OCI-LY1 (cell line): ENCODE measurements at regions not wholly inside any gene's neighbourhood (a gene's known extent, or its start where the extent isn't known, plus 50 kb on each side); places are given as distances from the start of the nearest gene placed in this dataset.

Source experiments
- H2AFZ ChIP-seq: fragments of 200-600 bp; sonication (generic), shearing (Covaris generic); 2 replicates; pipeline ENCODE4 v1.6.0; 2014; ENCODE audit warnings: antibody characterized with exemption, mild to moderate bottlenecking, low read length
- H3F3A ChIP-seq: fragments of 200-600 bp; sonication (generic), shearing (Covaris generic); 2 replicates; pipeline ENCODE4 v1.6.0; 2014; ENCODE audit warnings: mild to moderate bottlenecking, antibody characterized with exemption, low read length, moderate library complexity; ENCODE audit not compliant: insufficient read depth
- H3K27ac ChIP-seq: fragments of 200-600 bp; sonication (generic); 2 replicates; pipeline ENCODE4 v1.5.1; 2014; ENCODE audit warnings: low read length, mixed run types, mild to moderate bottlenecking, low read depth; ENCODE audit not compliant: poor library complexity, severe bottlenecking
- H3K27me3 ChIP-seq: fragments of 200-600 bp; sonication (generic); 2 replicates; pipeline ENCODE4 v1.6.0; 2014; ENCODE audit warnings: antibody characterized with exemption, mild to moderate bottlenecking, low read length, moderate library complexity; ENCODE audit not compliant: insufficient read depth
- H3K36me3 ChIP-seq: fragments of 200-600 bp; sonication (generic); 2 replicates; pipeline ENCODE4 v1.6.1; 2014; ENCODE audit warnings: mild to moderate bottlenecking, antibody characterized with exemption, low read length, moderate library complexity, mixed read lengths; ENCODE audit not compliant: insufficient read depth
- H3K4me1 ChIP-seq: fragments of 200-600 bp; sonication (generic); 2 replicates; pipeline ENCODE4 v1.5.1; 2014; ENCODE audit warnings: mild to moderate bottlenecking, low read length, moderate library complexity; ENCODE audit not compliant: insufficient read depth, severe bottlenecking
- H3K4me2 ChIP-seq: fragments of 200-600 bp; sonication (generic), shearing (Covaris generic); 2 replicates; pipeline ENCODE4 v1.6.1; 2014; ENCODE audit warnings: low read length
- H3K4me3 ChIP-seq: fragments of 200-600 bp; sonication (generic); 2 replicates; pipeline ENCODE4 v1.5.1; 2014; ENCODE audit warnings: low read length, low read depth, mild to moderate bottlenecking, mixed read lengths; ENCODE audit not compliant: poor library complexity, severe bottlenecking
- H3K79me2 ChIP-seq: fragments of 200-600 bp; shearing (Covaris generic); 2 replicates; pipeline ENCODE4 v1.6.1; 2016; ENCODE audit warnings: mixed run types, low read length, mixed read lengths; ENCODE audit not compliant: insufficient read depth
- H3K9ac ChIP-seq: fragments of 200-600 bp; sonication (generic), shearing (Covaris generic); 2 replicates; pipeline ENCODE4 v1.6.1; 2014; ENCODE audit warnings: mild to moderate bottlenecking, low read length, mixed read lengths
- H3K9me2 ChIP-seq: fragments of 200-600 bp; sonication (generic), shearing (Covaris generic); 2 replicates; pipeline ENCODE4 v1.6.1; 2014; ENCODE audit warnings: low read depth, mild to moderate bottlenecking, low read length, mixed read lengths
- H3K9me3 ChIP-seq: fragments of 200-600 bp; shearing (Covaris generic); 2 replicates; pipeline ENCODE4 v1.6.1; 2014; ENCODE audit warnings: low read length, mixed read lengths
- H4K20me1 ChIP-seq: fragments of 200-600 bp; sonication (generic), shearing (Covaris generic); 2 replicates; pipeline ENCODE4 v1.6.0; 2016; ENCODE audit warnings: mild to moderate bottlenecking, low read length; ENCODE audit not compliant: insufficient read depth
- CTCF ChIP-seq: fragments of 200-600 bp; sonication (generic), shearing (Covaris generic); IDR thresholded peaks from 2 replicates; pipeline ENCODE4 v1.5.1; 2017; ENCODE audit warnings: mild to moderate bottlenecking, antibody characterized with exemption, low read length, moderate library complexity, mixed read lengths
- EZH2 ChIP-seq: fragments of 200-600 bp; sonication (generic), shearing (Covaris generic); IDR thresholded peaks from 2 replicates; pipeline ENCODE4 v1.8.0; 2017; ENCODE audit warnings: borderline replicate concordance, mixed run types, mild to moderate bottlenecking, antibody characterized with exemption, low read length, moderate library complexity, mixed read lengths

GRCh38 chr21:21662776-21663175, 664.6 kb downstream of the NCAM2 start:
- Histone ChIP-seq H3K79me2 (no peaks in the 10 kb centered on the region), H3K27ac (no peak overlapping the region), H3K4me1 (no peaks in the 10 kb centered on the region), H3K9me2 (no peaks in the 10 kb centered on the region), H3F3A (no peaks in the 10 kb centered on the region), H2AFZ (no peak overlapping the region), H3K9me3 (no peaks in the 10 kb centered on the region), H3K9ac (no peak overlapping the region), H3K27me3 (no peaks in the 10 kb centered on the region), H4K20me1 (no peaks in the 10 kb centered on the region), H3K4me3 (no peak overlapping the region), H3K4me2 (no peak overlapping the region), H3K36me3 (no peaks in the 10 kb centered on the region)
- no peak for TF ChIP-seq EZH2
- TF ChIP-seq CTCF, result no peak

GRCh38 chr21:21664871-21665270, 666.7 kb downstream of the NCAM2 start:
- Histone ChIP-seq H3K4me1 (no peaks in the 10 kb centered on the region), H3K79me2 (no peaks in the 10 kb centered on the region), H3K9me2 (no peaks in the 10 kb centered on the region), H3F3A (no peaks in the 10 kb centered on the region), H3K27me3 (no peaks in the 10 kb centered on the region), H3K4me3 (no peak overlapping the region), H3K4me2 (no peak overlapping the region), H3K27ac (no peak overlapping the region), H2AFZ (no peak overlapping the region), H3K36me3 (no peaks in the 10 kb centered on the region), H4K20me1 (no peaks in the 10 kb centered on the region), H3K9me3 (no peaks in the 10 kb centered on the region), H3K9ac (no peak overlapping the region)
- TF ChIP-seq EZH2 (no peak), CTCF (no peak)

- H3K9me2 ChIP-seq, result no peaks in the 10 kb centered on the region
- no peaks in the 10 kb centered on the region for H3K79me2 ChIP-seq
- H3K27me3 ChIP-seq, result no peaks in the 10 kb centered on the region
- H3K4me2 ChIP-seq, result no peak overlapping the region
- no peaks in the 10 kb centered on the region for H3K4me1 ChIP-seq
- no peak overlapping the region for H3K27ac ChIP-seq
- no peaks in the 10 kb centered on the region for H3K36me3 ChIP-seq
- no peaks in the 10 kb centered on the region for H3K9me3 ChIP-seq
- H3K9ac ChIP-seq, result no peak overlapping the region
- no peak overlapping the region for H2AFZ ChIP-seq
- H3F3A ChIP-seq, result no peaks in the 10 kb centered on the region
- TF ChIP-seq CTCF (no peak), EZH2 (no peak)
- H4K20me1 ChIP-seq, result no peaks in the 10 kb centered on the region
- no peak overlapping the region for H3K4me3 ChIP-seq
These were observed 668.5 kb downstream of the NCAM2 start for GRCh38 chr21:21666689-21667088.
